ENCODE measurements at regions not wholly inside any gene's neighbourhood (a gene's known extent, or its start where the extent isn't known, plus 50 kb on each side); places are given as distances from the start of the nearest gene placed in this dataset.

DNA sequence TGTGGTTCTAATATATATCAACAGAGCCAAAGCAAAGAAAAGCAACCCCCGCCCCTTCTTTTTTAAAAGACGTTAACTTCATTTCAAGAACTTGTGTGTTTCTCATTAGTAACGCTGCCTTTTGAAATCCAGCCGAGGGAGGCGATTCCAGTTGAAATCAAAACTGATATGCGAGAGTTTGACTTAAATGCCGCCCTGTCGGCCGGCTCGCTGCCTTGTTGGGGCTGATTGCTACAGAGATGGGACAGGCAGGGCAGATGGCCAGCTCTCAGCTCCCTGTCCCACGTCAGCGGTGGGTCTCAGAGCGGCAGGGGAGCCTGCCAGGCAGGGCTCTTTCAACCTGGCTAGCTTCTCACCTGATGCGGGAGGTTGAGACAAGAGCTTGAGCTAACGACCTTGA, 51.9 kb upstream of the ALX4 start:
- Mint-ChIP-seq H3K36me3 (ENCODE audit: low read depth) (no peaks in the 10 kb centered on the region), H3K27me3 (ENCODE audit: insufficient read depth) (peaks cover 67% of the 10 kb centered on the region), H3K4me3 (no peak overlapping the region), H3K4me1 (ENCODE audit: low read depth) (0 out of 2 replicates have a peak, but pooled peaks cover 4% of the 10 kb centered on the region), H3K9me3 (no peaks in the 10 kb centered on the region), H3K27ac (no peak overlapping the region)
- TF ChIP-seq, protein P1, sequence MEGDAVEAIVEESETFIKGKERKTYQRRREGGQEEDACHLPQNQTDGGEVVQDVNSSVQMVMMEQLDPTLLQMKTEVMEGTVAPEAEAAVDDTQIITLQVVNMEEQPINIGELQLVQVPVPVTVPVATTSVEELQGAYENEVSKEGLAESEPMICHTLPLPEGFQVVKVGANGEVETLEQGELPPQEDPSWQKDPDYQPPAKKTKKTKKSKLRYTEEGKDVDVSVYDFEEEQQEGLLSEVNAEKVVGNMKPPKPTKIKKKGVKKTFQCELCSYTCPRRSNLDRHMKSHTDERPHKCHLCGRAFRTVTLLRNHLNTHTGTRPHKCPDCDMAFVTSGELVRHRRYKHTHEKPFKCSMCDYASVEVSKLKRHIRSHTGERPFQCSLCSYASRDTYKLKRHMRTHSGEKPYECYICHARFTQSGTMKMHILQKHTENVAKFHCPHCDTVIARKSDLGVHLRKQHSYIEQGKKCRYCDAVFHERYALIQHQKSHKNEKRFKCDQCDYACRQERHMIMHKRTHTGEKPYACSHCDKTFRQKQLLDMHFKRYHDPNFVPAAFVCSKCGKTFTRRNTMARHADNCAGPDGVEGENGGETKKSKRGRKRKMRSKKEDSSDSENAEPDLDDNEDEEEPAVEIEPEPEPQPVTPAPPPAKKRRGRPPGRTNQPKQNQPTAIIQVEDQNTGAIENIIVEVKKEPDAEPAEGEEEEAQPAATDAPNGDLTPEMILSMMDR (IDR thresholded peaks at IDR 0.05) = no peak
- DNase-seq = no peak

DNA sequence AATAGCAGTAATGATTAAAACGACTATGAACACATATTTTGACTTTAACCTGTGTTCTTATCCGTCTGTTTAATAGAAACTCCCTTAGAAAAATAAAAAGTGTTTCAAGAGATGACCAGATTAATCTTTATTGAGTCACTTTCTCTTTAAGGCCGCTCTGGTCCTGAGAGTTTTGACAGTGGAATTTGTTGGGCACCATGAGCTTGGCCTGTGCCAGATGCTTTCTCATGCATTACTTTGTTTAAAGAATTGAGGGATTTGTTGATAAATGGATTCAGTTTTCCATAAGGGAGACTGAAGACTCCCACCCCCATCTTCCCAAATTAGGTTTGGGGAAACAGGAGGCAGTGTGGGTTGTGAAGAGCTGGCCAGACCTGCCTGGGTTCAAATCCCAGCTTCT, 53.2 kb upstream of the ALX4 start:
- H3K4me3 Mint-ChIP-seq = no peak overlapping the region
- no peaks in the 10 kb centered on the region for H3K36me3 Mint-ChIP-seq (ENCODE audit: low read depth)
- peaks cover 64% of the 10 kb centered on the region for H3K27me3 Mint-ChIP-seq (ENCODE audit: insufficient read depth)
- 0 out of 2 replicates have a peak, but pooled peaks cover 4% of the 10 kb centered on the region for H3K4me1 Mint-ChIP-seq (ENCODE audit: low read depth)
- H3K9me3 Mint-ChIP-seq = no peaks in the 10 kb centered on the region
- no peak overlapping the region for H3K27ac Mint-ChIP-seq
- DNase-seq = no peak
- TF ChIP-seq, protein P1 (IDR thresholded peaks at IDR 0.05) = no peak

DNA sequence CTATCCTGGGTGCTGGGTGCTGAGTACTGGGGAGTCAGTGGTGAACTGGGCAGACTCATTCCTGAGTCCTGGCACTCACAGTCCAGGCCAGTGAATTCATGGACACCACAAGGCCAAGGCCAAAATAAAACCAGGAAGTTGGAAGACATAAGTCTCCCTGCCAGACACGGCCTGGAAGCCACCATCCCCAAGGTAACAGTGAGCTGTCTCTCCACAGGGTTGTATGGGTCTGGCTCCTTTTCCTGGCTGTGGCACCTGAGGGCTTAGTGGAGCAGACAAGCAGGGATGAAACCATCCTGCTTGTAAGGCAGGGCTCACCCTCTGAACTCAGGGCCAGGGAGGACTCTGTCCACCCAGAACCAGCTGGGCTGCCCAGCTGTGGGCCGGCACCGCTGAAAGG, 54.7 kb upstream of the ALX4 start:
- Mint-ChIP-seq H3K27me3 (ENCODE audit: insufficient read depth) (peaks cover 55% of the 10 kb centered on the region), H3K9me3 (no peaks in the 10 kb centered on the region), H3K27ac (no peak overlapping the region), H3K36me3 (ENCODE audit: low read depth) (no peaks in the 10 kb centered on the region), H3K4me1 (ENCODE audit: low read depth) (0 out of 2 replicates have a peak, but pooled peaks cover 4% of the 10 kb centered on the region), H3K4me3 (no peak overlapping the region)
- no peak for DNase-seq
- TF ChIP-seq, protein P1 (IDR thresholded peaks at IDR 0.05) = no peak

DNA sequence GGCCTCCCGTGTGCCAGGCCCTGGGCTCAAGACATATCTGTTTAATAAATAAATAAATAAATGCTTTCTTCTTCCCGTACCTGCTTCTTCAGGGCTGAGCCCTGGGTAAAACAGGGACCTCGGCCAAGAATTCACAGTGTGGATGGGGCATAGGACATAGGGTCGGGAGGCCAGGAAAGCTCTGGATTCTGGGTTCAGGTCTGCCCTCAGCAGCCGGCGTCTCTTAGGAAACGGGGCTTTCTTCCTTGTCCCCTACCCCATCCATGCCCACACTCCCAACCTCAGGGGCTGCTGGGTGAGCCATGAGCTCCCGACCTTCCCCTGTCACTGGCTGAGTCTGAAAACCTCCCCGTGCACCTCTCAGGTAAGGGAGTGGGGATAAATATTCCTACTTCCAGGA, 55.7 kb upstream of the ALX4 start:
- H3K27me3 Mint-ChIP-seq (ENCODE audit: insufficient read depth) = peaks cover 48% of the 10 kb centered on the region
- no peak for DNase-seq
- no peaks in the 10 kb centered on the region for H3K9me3 Mint-ChIP-seq
- H3K4me3 Mint-ChIP-seq = no peak overlapping the region
- no peaks in the 10 kb centered on the region for H3K36me3 Mint-ChIP-seq (ENCODE audit: low read depth)
- TF ChIP-seq, protein P1 (IDR thresholded peaks at IDR 0.05) = no peak
- 0 out of 2 replicates have a peak, but pooled peaks cover 4% of the 10 kb centered on the region for H3K4me1 Mint-ChIP-seq (ENCODE audit: low read depth)
- H3K27ac Mint-ChIP-seq = no peak overlapping the region

DNA sequence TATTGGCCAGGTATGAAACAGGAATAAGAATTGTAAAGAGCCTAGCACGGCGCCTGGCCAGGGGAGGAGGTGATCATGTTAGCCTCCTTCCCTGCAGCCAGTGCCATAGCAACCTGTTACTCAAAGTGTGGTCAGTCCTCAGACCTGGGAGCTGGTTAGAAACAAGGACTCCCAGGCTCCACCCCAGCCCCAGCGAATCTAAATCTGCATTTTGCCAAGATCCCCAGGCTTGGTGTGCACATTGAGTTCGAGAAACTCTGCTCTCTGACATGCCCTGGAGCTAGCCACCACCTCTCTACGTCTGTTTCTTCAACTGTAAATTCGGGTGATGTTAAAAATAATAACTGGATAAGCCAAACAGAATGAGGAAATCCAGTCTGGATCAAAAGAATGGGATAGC, 56.1 kb upstream of the ALX4 start:
- no peaks in the 10 kb centered on the region for H3K36me3 Mint-ChIP-seq (ENCODE audit: low read depth)
- H3K9me3 Mint-ChIP-seq = no peaks in the 10 kb centered on the region
- peaks cover 46% of the 10 kb centered on the region for H3K27me3 Mint-ChIP-seq (ENCODE audit: insufficient read depth)
- H3K4me3 Mint-ChIP-seq = no peak overlapping the region
- TF ChIP-seq, protein P1 (IDR thresholded peaks at IDR 0.05) = no peak
- 0 out of 2 replicates have a peak, but pooled peaks cover 4% of the 10 kb centered on the region for H3K4me1 Mint-ChIP-seq (ENCODE audit: low read depth)
- no peak for DNase-seq
- H3K27ac Mint-ChIP-seq = no peak overlapping the region

DNA sequence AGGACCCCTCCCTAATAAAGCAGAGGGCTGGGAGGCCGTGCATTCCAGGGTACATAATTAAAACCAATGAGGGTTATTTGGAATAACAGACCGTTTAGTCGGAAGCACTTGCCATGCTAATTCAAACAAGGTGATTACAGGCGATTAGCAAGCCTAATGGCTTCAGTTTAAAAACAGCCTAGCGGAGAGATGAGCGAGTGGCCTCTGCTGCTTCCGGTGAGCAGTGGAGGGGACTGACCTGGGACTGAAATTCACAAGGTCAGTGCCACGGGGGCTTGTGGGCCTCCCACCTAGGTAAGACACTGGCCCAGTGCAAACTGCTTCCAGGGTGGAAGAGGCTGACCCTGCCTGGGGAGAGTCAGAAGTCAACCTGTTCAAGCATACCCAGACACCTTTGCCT, 56.8 kb upstream of the ALX4 start:
- Mint-ChIP-seq H3K4me3 (no peak overlapping the region), H3K27me3 (ENCODE audit: insufficient read depth) (peaks cover 43% of the 10 kb centered on the region), H3K9me3 (no peaks in the 10 kb centered on the region), H3K4me1 (ENCODE audit: low read depth) (0 out of 2 replicates have a peak, but pooled peaks cover under 1% of the 10 kb centered on the region), H3K36me3 (ENCODE audit: low read depth) (no peaks in the 10 kb centered on the region), H3K27ac (no peak overlapping the region)
- TF ChIP-seq, protein P1 (IDR thresholded peaks at IDR 0.05) = no peak
- no peak for DNase-seq

Measured in HFFc6 (cell line).